Gastroesophageal sphincter (tissue), 3 donors: ENCODE measurements at regions not wholly inside any gene's neighbourhood (a gene's known extent, or its start where the extent isn't known, plus 50 kb on each side); places are given as distances from the start of the nearest gene placed in this dataset.

ENCODE experiments used
- CTCF ChIP-seq, 4 experiments: fragments of 200-600 bp in 2 of 4; fragments of 450-650 bp in 2 of 4; sonication (generic) in 1 of 4; IDR thresholded peaks; one replicate each; pipeline ENCODE4 v1.5.1; 2017 to 2019; ENCODE audit warnings: antibody characterized with exemption in 4 of 4, mild to moderate bottlenecking in 2 of 4, moderate library complexity in 2 of 4
- EP300 ChIP-seq: sonication (generic); formaldehyde crosslinking; IDR thresholded peaks from one replicate; pipeline ENCODE4 v1.6.1; 2017; ENCODE audit warnings: antibody characterized with exemption, mild to moderate bottlenecking
- POLR2A ChIP-seq, 2 donors: fragments of 450-650 bp; IDR thresholded peaks; one replicate each; pipeline ENCODE4 v1.6.1; 2017; ENCODE audit warnings: antibody characterized with exemption in 2 of 2, mild to moderate bottlenecking in 2 of 2, moderate library complexity in 1 of 2
- POLR2AphosphoS5 ChIP-seq: sonication (generic); formaldehyde crosslinking; IDR thresholded peaks from one replicate; pipeline ENCODE4 v1.6.1; 2017; ENCODE audit warnings: antibody characterized with exemption

GRCh38 chr2:221142341-221142740 is 429.8 kb downstream of the EPHA4 start:
- no peak for TF ChIP-seq CTCF (IDR thresholded peaks at IDR 0.05)
- TF ChIP-seq POLR2AphosphoS5, result no peak
- TF ChIP-seq EP300, result no peak
- TF ChIP-seq POLR2A (IDR thresholded peaks at IDR 0.05), result no peak
